Liver (tissue), 8 donors: ENCODE measurements at regions not wholly inside any gene's neighbourhood (a gene's known extent, or its start where the extent isn't known, plus 50 kb on each side); places are given as distances from the start of the nearest gene placed in this dataset.

ENCODE experiments used
- DNase-seq: peaks from one replicate; pipeline ENCODE4 v3.0.0-alpha.2; 2017; ENCODE audit warnings: low spot score
- H3K27ac ChIP-seq, 2 donors: one replicate each; pipeline ENCODE4 v1.7.0; 2013; ENCODE audit warnings: inconsistent platforms in 2 of 2, low read length in 2 of 2, control low read depth in 1 of 2, low read depth in 1 of 2, mild to moderate bottlenecking in 1 of 2
- H3K27me3 ChIP-seq, 4 donors: one replicate each; pipeline versions ENCODE4 v1.6.1 to v1.7.0; 2013; ENCODE audit warnings: low read length in 3 of 4, inconsistent platforms in 1 of 4, mild to moderate bottlenecking in 1 of 4, moderate library complexity in 1 of 4; ENCODE audit not compliant: control insufficient read depth in 4 of 4, insufficient read depth in 4 of 4
- H3K36me3 ChIP-seq, 4 donors: one replicate each; pipeline versions ENCODE4 v1.6.1 to v1.7.0; 2013; ENCODE audit warnings: low read length in 3 of 4, mild to moderate bottlenecking in 3 of 4, low read depth in 1 of 4, moderate library complexity in 1 of 4; ENCODE audit not compliant: control insufficient read depth in 4 of 4, insufficient read depth in 3 of 4
- H3K4me1 ChIP-seq, 4 donors: one replicate each; pipeline versions ENCODE4 v1.6.1 to v1.7.0; 2013; ENCODE audit warnings: low read length in 3 of 4, mild to moderate bottlenecking in 3 of 4, moderate library complexity in 1 of 4; ENCODE audit not compliant: control insufficient read depth in 4 of 4, insufficient read depth in 4 of 4
- H3K4me3 ChIP-seq, 3 donors: one replicate each; pipeline versions ENCODE4 v1.6.1 to v1.7.0; 2013; ENCODE audit warnings: low read length in 3 of 3, control low read depth in 1 of 3, low read depth in 1 of 3, mild to moderate bottlenecking in 1 of 3
- H3K9ac ChIP-seq, 2 donors: one replicate each; pipeline ENCODE4 v1.7.0; 2013; ENCODE audit warnings: low read length in 2 of 2, mild to moderate bottlenecking in 2 of 2, moderate library complexity in 2 of 2, control low read depth in 1 of 2, low read depth in 1 of 2
- H3K9me3 ChIP-seq, 4 donors: one replicate each; pipeline versions ENCODE4 v1.6.1 to v1.7.0; 2013; ENCODE audit warnings: low read length in 3 of 4; ENCODE audit not compliant: control insufficient read depth in 4 of 4
- CTCF ChIP-seq: fragments of 150-350 bp; IDR thresholded peaks from 2 replicates; pipeline ENCODE4 v1.5.1; 2017; ENCODE audit warnings: improper control_type of control experiment, low read depth, low read length; ENCODE audit not compliant: missing input control
- EGR1 ChIP-seq, 2 donors: IDR thresholded peaks; 2 replicates each; pipeline ENCODE4 v1.6.1; 2016 to 2018; ENCODE audit warnings: antibody characterized with exemption in 2 of 2, low read depth in 2 of 2
- FOXA1 ChIP-seq: IDR thresholded peaks from 2 replicates; pipeline ENCODE4 v1.6.1; 2016; ENCODE audit warnings: antibody characterized with exemption
- GABPA ChIP-seq, 2 donors: IDR thresholded peaks in 1 of 2; conservative IDR thresholded peaks in 1 of 2; 2 replicates each; pipeline ENCODE4 v1.6.1; 2016; ENCODE audit warnings: antibody characterized with exemption in 2 of 2, mild to moderate bottlenecking in 1 of 2, moderate library complexity in 1 of 2
- HNF4G ChIP-seq: IDR thresholded peaks from 2 replicates; pipeline ENCODE4 v1.6.1; 2016; ENCODE audit warnings: antibody characterized with exemption
- JUND ChIP-seq, 2 donors: IDR thresholded peaks; 2 replicates each; pipeline ENCODE4 v1.6.1; 2016; ENCODE audit warnings: antibody characterized with exemption in 2 of 2
- MAX ChIP-seq: IDR thresholded peaks from 2 replicates; pipeline ENCODE4 v1.6.1; 2016; ENCODE audit warnings: antibody characterized with exemption
- NR2F2 ChIP-seq: IDR thresholded peaks from 2 replicates; pipeline ENCODE4 v1.6.1; 2016; ENCODE audit warnings: antibody characterized with exemption
- RAD21 ChIP-seq, 2 donors: IDR thresholded peaks; 2 replicates each; pipeline ENCODE4 v1.6.1; 2016; ENCODE audit warnings: antibody characterized with exemption in 2 of 2, mild to moderate bottlenecking in 2 of 2
- REST ChIP-seq: IDR thresholded peaks from 2 replicates; pipeline ENCODE4 v1.6.1; 2016; ENCODE audit warnings: antibody characterized with exemption, mild to moderate bottlenecking
- RXRA ChIP-seq, 2 donors: IDR thresholded peaks; 2 replicates each; pipeline ENCODE4 v1.6.1; 2017 to 2018; ENCODE audit warnings: antibody characterized with exemption in 2 of 2, mild to moderate bottlenecking in 1 of 2
- SP1 ChIP-seq: IDR thresholded peaks from 2 replicates; pipeline ENCODE4 v1.6.1; 2018; ENCODE audit warnings: antibody characterized with exemption, mild to moderate bottlenecking
- TAF1 ChIP-seq: conservative IDR thresholded peaks from 2 replicates; pipeline ENCODE4 v1.6.1; 2016; ENCODE audit warnings: antibody characterized with exemption, mild to moderate bottlenecking
- YY1 ChIP-seq: IDR thresholded peaks from 2 replicates; pipeline ENCODE4 v1.6.1; 2016; ENCODE audit warnings: antibody characterized with exemption, mild to moderate bottlenecking
- ZBTB33 ChIP-seq: IDR thresholded peaks from 2 replicates; pipeline ENCODE4 v1.6.1; 2016; ENCODE audit warnings: antibody characterized with exemption
- WGBS: extraction: QIAGEN DNeasy Blood & Tissue Kit; methylation state at CpG from one replicate; pipeline ENCODE4 v1.1.7; 2013; 5-methylcytosine and 5-hydroxymethylcytosine counted together
- donor health status: healthy.
- donor health status: healthy.
- donor health status: healthy.
- donor health status: healthy.
- donor health status: healthy.

GRCh38 chr17:63289931-63290330 lies 156.2 kb downstream of the CYB561 start:
- Histone ChIP-seq H3K4me3 (no peak overlapping the region), H3K27ac (no peak overlapping the region), H3K9me3 (peaks cover 0 to 15% (median 2%) of the 10 kb centered on the region in 4 donors), H3K9ac (no peak overlapping the region), H3K36me3 (no peaks in the 10 kb centered on the region), H3K4me1 (no peaks in the 10 kb centered on the region), H3K27me3 (no peaks in the 10 kb centered on the region)
- WGBS = 95% methylated on average over 1 of the region's 1 CpG
- no peak for DNase-seq
- no peak for TF ChIP-seq NR2F2
- no peak for TF ChIP-seq JUND (IDR thresholded peaks at IDR 0.05)
- no peak for TF ChIP-seq ZBTB33
- no peak for TF ChIP-seq YY1
- no peak for TF ChIP-seq GABPA (IDR thresholded peaks at IDR 0.05 in 1 of 2, conservative IDR thresholded peaks at IDR 0.05 in 1 of 2)
- no peak for TF ChIP-seq TAF1
- no peak for TF ChIP-seq MAX
- no peak for TF ChIP-seq SP1
- TF ChIP-seq RAD21 (IDR thresholded peaks at IDR 0.05) = no peak
- TF ChIP-seq CTCF = no peak
- TF ChIP-seq REST = no peak
- TF ChIP-seq RXRA (IDR thresholded peaks at IDR 0.05) = no peak
- TF ChIP-seq EGR1 (IDR thresholded peaks at IDR 0.05; ENCODE audit: low read depth in 2 of 2) = no peak
- TF ChIP-seq FOXA1 = no peak

- DNase-seq = no peak
- Histone ChIP-seq H3K27me3 (no peaks in the 10 kb centered on the region), H3K4me1 (no peaks in the 10 kb centered on the region), H3K4me3 (no peak overlapping the region), H3K36me3 (no peaks in the 10 kb centered on the region), H3K9me3 (peaks cover 0 to 14% (median 2%) of the 10 kb centered on the region in 4 donors), H3K27ac (no peak overlapping the region), H3K9ac (no peak overlapping the region)
- 99% methylated on average over 1 of the region's 1 CpG for WGBS
- TF ChIP-seq SP1 (no peak), NR2F2 (no peak), REST (no peak), ZBTB33 (no peak), TAF1 (no peak), MAX (no peak), HNF4G (no peak), FOXA1 (no peak), RAD21 (IDR thresholded peaks at IDR 0.05) (no peak), JUND (IDR thresholded peaks at IDR 0.05) (no peak), CTCF (no peak), YY1 (no peak), RXRA (IDR thresholded peaks at IDR 0.05) (no peak)
Observed at GRCh38 chr17:63290351-63290750, 155.8 kb downstream of the CYB561 start.
